ENCODE measurements at regions not wholly inside any gene's neighbourhood (a gene's known extent, or its start where the extent isn't known, plus 50 kb on each side); places are given as distances from the start of the nearest gene placed in this dataset.

DNA sequence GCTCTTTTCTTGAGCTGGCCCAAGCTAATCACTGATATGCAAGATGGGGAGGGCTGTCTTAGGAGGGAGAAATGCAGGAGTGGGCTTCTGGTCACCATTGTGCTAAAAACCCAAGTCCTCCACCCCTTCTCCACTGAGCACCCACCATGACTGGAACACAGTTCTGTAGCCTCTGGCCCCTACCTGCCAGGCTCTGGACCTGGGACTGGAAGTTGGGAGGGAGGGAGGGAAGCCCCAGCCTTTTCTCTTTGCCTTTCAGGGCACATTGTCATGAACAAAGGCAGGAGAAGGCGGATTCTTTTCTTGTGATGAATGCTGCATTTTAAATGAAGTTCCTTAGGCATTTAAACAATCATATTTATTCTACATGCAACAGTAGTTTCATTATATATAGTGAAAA lies 559.1 kb upstream of the TRPC7 start:
- DNase-seq (ENCODE audit: low read depth, low spot score), result no peak
- in situ Hi-C loops (cut with HindIII; ENCODE audit: low pct_unique_long_range_greater_than_20kb, low sequenced_read_pairs), result no loop called here

DNA sequence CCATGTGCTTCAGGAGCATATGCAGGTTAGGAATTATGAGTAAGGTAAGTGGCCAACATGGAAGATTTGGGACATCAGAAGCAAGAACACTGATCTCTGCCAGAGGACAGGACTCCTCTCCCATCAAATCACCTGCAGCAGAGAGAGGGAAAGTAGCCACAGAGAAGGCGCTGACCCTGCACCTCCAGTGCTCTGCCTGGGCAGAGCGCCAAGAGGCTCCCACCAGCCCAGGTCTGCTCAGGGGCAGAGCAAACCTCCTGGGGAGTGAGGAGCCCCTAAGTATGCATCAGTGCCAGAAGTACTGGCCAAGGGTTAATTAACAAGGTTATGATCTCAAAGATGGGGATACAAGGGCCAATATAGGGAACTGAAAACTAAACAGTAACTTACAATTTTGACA lies 545.3 kb upstream of the TRPC7 start:
- DNase-seq (ENCODE audit: low read depth, low spot score), result no peak
- in situ Hi-C loops (cut with HindIII; ENCODE audit: low pct_unique_long_range_greater_than_20kb, low sequenced_read_pairs), result no loop called here

DNA sequence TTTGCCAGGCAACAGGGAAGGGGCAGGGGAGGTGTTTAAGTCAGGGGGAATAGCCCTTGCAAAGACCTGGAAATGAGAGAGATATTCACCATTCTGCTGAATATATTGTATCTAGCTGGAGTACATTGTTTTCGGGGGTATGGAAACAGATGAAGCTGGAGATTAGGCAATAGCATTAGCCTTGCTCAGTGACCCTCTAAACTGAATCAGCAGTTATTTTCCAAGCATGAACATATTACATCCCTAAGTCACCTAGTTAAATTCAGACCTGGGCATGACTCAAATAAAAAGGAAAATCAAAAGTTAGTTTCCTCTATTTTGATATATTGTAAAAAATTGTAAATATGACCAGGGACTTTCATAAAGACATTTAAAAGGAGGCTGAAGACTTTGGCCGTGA lies 544.6 kb upstream of the TRPC7 start:
- in situ Hi-C loops (cut with HindIII; ENCODE audit: low pct_unique_long_range_greater_than_20kb, low sequenced_read_pairs), result no loop called here
- DNase-seq (ENCODE audit: low read depth, low spot score), result no peak

DNA sequence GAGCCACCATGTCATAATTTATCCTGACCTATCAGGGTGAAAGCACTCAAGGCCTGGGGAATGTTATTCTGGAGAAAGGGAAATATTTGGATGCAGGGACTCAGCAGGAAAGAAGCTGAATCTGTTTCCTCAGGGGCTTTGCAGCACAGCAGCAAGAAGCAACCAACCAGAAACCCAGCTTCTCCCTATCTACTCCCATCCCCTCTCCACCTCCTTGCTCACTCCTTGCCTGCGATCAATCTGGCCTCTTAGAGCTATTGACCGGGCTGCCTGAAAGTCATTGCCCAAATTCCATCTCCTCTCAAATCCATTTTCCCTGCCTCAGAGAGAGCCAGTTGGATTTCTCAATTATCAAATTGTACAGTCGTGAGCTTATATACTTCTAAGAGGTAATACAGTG lies 542.0 kb upstream of the TRPC7 start:
- in situ Hi-C loops (cut with HindIII; ENCODE audit: low pct_unique_long_range_greater_than_20kb, low sequenced_read_pairs), result no loop called here
- DNase-seq (ENCODE audit: low read depth, low spot score), result no peak

DNA sequence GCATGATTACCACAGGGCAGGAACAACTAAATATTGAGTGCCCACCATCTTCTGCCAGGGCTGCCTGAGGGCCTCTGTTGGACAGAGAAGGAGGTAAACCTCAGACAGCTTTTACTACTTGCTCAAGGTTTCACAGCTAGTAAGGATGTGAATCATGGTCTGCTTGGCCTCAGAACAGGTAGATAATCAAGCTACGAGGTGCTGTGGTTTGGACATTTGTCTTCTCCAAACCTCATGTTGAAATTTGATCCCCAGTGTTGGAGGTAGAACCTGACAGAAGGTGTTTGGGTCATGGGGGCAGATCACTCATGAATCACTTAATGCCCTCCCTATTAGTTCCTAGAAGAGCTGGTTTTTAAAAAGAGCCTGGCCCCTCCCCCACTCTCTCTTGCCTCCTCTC lies 541.2 kb upstream of the TRPC7 start:
- no peak for DNase-seq (ENCODE audit: low read depth, low spot score)
- in situ Hi-C loops (cut with HindIII; ENCODE audit: low pct_unique_long_range_greater_than_20kb, low sequenced_read_pairs), result no loop called here

DNA sequence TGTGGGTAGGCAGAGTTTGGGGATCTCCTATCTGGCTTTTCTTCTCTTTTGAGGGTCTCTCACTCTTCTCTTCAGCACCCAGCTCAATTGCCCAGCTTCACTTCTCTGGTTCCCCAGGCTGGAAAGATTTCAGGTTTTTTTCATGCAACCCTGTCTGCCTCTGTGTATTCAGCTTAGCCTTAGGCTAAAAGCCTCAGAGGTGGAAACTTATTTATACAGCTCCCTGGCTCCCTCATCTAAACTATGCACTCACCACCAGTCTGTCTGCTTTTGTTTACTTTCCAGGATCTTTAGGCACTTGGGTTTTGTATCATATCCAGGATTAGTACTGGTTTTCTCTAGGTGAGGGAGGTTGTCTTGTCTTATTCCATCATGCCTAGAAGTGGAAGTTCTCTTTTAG lies 540.2 kb upstream of the TRPC7 start:
- in situ Hi-C loops (cut with HindIII; ENCODE audit: low pct_unique_long_range_greater_than_20kb, low sequenced_read_pairs), result no loop called here
- no peak for DNase-seq (ENCODE audit: low read depth, low spot score)

DNA sequence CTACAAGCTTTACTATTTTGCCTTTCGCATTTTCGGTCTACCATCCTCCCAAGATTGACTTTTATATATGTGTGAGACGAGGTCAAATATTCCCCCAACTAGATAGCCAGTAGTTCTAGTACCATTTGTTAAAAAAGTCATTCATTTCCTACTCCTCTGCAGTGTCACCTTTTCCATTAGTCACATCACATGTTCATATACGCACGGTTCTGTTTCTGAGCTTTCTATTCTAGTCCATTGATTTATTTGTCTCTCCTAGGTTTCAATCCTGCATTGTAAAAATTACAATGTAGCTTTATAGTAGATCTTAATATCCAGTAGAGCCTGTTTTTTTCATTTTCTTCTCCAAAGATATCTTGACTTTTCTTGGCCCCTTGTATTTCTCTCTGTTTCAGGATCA lies 528.7 kb upstream of the TRPC7 start:
- in situ Hi-C loops (cut with HindIII; ENCODE audit: low pct_unique_long_range_greater_than_20kb, low sequenced_read_pairs), result no loop called here
- no peak for DNase-seq (ENCODE audit: low read depth, low spot score)

DNA sequence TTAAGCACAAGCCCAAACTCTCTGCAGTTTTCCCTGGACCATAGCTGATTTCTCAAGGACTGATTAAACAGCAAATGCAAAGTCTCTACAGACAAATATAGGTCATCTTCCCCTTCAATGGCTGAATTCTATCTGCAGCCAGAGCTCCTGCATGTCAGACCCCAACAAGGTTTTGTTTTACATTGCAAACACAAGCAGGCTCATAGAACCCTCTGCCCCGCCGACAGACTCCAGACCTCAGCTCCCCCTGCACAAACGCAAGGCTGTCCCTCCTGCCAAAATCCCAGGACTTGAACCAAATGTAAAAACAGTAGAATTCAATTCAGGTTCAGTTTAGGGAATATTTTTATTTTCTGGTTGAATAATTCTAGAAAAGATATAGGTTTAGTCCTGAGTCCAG lies 526.7 kb upstream of the TRPC7 start:
- no peak for DNase-seq (ENCODE audit: low read depth, low spot score)

DNA sequence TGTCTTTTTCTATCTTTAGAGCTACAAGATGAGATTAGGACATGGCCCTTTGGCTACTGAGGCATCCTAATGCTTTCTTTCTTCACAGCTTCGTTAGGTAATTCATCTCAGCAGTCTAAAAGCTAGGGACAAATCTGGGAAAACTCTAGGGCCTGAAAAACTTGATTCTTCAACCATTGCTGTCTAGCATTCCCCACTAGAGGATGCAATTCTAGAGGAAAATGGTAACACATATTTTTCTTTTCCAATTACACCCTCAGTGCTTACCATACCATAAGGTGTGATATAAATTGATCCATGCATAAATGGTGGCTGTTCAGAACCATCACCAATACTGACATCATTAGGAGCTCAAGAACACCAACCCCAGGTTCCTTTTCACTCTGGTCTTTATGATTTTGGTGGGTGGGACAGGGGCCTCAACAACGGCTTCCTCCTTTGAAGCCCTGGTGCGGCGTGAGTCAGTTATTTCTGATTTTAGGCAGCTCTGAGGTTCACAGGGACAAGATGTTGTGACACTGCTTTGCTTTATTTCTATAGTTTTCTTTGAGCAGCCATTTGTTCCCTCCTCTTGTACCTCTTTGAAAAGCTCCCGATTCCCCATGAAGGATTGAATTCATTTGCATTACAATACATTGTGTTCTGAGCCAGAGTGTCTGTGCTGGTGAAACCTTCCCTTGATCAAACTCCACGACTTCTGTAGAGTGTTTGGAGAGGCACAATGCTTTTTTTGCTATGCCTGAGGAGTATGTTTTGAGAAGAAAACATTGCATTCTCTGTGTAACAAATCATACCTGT lies 526.0 kb upstream of the TRPC7 start:
- in situ Hi-C loops (cut with HindIII; ENCODE audit: low pct_unique_long_range_greater_than_20kb, low sequenced_read_pairs), result no loop called here

More for the DNA sequence above, 526.7 kb upstream of the TRPC7 start:
- in situ Hi-C loops (cut with HindIII; ENCODE audit: low pct_unique_long_range_greater_than_20kb, low sequenced_read_pairs), result no loop called here

DNA sequence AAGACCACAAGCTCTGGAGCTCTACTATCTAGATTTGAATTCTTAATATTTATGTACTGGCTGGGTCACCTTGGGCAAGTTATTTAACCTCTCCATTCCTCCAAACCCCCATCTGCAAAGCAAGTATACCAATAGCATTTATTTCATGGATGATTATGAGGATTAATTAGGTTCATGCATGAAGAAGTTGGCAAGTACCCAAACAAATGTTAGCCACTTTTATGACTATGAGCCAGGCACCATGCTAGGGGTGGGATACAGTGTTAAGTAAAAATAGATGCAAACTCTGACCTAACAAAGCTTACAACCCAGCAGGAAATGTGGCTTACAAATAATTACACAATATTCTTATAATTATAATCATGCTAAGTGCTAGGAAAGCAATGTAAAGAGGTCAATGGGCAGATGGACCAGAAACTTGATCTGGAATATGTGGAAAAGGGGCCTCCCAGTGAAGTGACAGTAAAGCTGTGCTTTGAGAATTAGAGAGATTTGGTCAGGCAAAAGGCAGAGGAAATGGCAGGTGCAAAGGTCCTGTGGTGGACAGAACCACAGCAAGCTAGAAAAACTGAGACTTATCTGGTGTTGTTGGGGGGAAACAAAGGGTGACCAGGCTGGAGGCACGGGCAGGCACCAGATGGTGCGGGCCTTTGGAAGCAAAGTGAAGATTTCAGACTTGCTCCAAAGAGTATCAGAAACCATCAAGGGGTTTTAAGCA lies 525.2 kb upstream of the TRPC7 start:
- in situ Hi-C loops (cut with HindIII; ENCODE audit: low pct_unique_long_range_greater_than_20kb, low sequenced_read_pairs), result no loop called here
- no peak for DNase-seq (ENCODE audit: low read depth, low spot score)

More for the DNA sequence above, 526.0 kb upstream of the TRPC7 start:
- DNase-seq (ENCODE audit: low read depth, low spot score), result no peak

DNA sequence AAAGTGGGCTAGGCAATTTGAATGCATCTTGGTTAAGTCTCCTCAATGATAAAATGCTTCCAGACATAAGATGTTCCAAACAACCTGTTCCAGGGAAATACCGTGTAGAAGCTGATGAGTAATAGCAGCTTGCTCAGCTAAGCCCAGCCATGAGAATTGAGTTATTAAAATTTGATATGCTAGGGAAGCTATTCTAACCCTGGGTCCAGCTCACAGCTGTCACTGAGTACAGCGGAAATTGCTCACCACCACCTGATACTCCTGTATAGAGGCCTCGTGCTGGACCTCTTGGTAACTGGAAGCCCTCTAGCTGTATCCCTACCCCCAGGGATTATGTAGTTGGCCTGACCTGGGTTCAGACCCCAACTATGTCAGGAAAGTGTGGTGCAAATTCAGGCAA lies 521.3 kb upstream of the TRPC7 start:
- in situ Hi-C loops (cut with HindIII; ENCODE audit: low pct_unique_long_range_greater_than_20kb, low sequenced_read_pairs), result no loop called here
- DNase-seq (ENCODE audit: low read depth, low spot score), result no peak

DNA sequence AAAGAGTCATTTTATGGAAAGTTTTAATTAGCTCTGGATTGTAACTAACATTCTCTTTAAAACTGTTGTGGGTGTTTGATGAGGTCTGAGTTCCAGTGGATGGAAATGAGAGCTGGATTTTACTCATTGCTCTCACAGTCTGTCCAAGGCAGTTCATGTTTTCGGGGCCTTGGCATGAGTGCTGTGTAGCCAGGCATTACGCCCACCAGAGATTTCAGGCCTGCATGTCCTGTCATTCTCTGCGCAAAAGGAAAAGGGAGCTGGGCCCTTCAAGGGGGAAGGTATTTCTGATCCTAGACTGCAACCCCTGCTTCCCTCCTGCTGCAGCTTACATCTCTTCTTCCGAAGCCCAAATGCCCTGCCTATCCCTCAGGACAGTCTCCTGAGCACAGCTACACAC lies 499.6 kb upstream of the TRPC7 start:
- in situ Hi-C loops (cut with HindIII; ENCODE audit: low pct_unique_long_range_greater_than_20kb, low sequenced_read_pairs), result no loop called here
- no peak for DNase-seq (ENCODE audit: low read depth, low spot score)

DNA sequence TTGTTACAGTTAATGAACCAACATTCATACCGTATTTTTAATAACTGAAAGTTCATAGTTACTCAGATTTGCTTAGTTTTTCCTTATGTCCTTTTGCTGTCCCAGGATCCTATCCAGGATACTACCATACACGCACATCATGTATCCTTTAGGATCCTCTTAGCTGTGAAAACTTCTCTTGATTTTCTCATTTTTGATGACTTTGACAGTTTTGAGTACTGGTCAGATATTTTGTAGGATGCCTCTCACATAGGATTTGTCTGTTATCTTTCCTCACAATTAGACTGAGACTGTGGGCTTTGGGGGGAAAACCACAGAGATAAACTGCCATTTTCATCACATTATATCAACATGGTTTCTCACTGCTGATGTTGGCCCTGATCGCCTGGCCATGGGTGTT lies 491.3 kb upstream of the TRPC7 start:
- in situ Hi-C loops (cut with HindIII; ENCODE audit: low pct_unique_long_range_greater_than_20kb, low sequenced_read_pairs), result no loop called here
- DNase-seq (ENCODE audit: low read depth, low spot score), result no peak

DNA sequence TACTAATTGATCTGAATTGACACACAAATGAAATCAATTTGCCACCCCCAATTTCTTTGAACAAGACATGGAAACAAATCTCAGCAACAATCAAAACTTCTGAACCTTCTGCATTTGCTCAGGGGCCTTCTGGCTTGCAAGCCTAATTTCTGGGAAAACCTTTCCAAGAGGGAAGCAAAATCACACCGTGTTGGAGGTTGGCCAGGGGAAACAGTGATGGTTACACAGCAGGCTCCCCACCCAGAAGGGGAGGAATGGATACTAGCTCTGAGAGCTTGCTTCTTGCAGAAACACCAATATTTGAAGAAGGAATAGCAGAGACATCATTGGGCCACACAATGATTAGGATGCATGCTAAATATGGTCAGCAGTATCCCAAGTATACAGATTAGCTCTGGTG lies 488.6 kb upstream of the TRPC7 start:
- in situ Hi-C loops (cut with HindIII; ENCODE audit: low pct_unique_long_range_greater_than_20kb, low sequenced_read_pairs), result no loop called here
- DNase-seq (ENCODE audit: low read depth, low spot score), result no peak

DNA sequence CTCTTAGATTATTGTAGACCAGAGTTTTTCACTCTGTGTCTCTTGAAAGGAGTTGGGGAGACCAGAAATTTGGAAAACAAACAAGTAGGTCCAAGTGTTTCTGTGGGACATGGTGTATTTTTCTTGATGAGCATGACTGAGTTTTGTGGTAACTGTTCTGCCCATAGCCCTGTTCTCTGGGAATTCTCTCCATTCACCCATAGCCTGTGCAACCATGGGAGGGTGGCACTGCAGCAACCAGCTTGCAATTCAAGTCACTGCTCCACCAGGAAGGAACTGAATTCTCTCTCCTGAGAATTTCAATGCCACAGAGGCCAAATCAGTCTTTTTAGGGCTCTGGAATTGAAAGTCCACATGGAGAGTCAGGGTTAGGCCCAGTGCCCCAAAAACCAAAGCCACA lies 475.3 kb upstream of the TRPC7 start:
- in situ Hi-C loops (cut with HindIII; ENCODE audit: low pct_unique_long_range_greater_than_20kb, low sequenced_read_pairs), result no loop called here
- no peak for DNase-seq (ENCODE audit: low read depth, low spot score)

DNA sequence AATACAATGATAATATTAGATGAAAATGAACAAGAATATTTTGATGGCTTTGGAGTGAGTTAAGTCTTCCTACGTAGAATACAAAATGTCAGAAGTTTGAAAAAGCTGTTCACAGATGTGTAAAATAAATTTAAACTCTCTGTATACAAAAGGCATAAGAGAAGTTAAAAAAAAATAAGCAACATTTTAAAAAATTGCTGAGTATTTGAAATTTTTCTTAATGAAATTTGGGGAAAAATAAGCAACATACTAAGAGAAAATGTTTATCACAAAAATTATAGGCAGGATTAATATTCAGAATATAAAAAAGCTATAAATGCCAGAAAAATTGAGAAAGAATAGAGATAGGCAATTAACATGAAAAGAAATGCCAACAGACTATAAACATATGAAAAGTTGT lies 470.7 kb upstream of the TRPC7 start:
- in situ Hi-C loops (cut with HindIII; ENCODE audit: low pct_unique_long_range_greater_than_20kb, low sequenced_read_pairs), result no loop called here

DNA sequence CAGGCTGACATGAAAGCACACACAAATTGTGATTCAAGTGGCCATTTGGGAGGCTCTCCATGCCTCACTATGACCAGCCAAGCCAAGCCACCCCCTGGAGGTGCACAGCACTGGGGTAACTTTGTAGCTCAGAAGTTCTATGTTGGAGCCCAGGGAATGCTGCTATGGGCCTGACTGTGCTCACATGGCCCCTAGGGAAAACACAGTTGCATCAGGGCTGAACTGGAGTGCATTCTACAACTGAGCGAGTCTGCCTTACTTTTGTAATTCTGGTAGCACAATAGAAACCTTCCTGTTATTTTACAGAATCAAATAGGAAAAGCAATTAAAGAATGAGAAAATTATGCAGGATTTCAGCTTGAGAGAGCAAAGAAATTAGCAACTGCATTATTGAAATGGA lies 455.5 kb upstream of the TRPC7 start:
- no peak for DNase-seq (ENCODE audit: low read depth, low spot score)
- in situ Hi-C loops (cut with HindIII; ENCODE audit: low pct_unique_long_range_greater_than_20kb, low sequenced_read_pairs), result no loop called here

More for the DNA sequence above, 470.7 kb upstream of the TRPC7 start:
- DNase-seq (ENCODE audit: low read depth, low spot score), result no peak

DNA sequence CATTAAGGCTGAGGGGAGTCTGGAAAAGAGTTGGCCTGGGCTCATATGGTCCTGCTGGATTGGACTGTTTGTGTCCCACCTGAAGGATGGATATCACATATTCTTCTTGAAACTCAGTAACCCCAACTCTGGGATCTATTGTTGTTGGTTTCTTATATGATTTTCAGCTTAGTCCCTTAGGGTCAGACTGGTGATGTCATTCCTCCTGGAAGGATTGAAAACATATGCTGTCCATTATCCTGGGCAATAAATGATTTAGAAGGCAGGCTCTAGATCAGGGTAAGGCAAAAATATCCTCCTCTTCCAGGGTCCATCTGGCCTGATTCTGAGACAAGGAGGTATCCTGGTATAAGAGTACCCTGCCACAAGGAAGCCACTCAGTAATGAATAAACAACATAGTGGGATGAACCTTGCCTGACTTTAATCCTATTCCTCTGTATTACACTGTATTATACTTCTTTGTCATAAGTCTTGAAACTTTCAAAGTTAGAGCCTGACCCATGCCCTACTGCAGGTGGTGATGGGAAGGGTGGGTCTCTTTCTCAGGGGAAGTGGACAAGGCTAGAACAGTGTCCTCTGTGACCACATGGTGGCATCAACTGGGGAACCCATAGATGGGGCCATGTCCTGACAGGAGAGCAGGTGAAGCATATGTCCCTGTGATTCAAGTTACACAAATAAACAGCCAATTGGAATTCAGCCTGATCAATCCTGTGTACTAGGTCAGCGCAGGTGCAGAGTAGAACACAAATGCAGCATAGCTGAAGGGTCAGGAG lies 454.4 kb upstream of the TRPC7 start:
- DNase-seq (ENCODE audit: low read depth, low spot score), result no peak
- in situ Hi-C loops (cut with HindIII; ENCODE audit: low pct_unique_long_range_greater_than_20kb, low sequenced_read_pairs), result no loop called here

DNA sequence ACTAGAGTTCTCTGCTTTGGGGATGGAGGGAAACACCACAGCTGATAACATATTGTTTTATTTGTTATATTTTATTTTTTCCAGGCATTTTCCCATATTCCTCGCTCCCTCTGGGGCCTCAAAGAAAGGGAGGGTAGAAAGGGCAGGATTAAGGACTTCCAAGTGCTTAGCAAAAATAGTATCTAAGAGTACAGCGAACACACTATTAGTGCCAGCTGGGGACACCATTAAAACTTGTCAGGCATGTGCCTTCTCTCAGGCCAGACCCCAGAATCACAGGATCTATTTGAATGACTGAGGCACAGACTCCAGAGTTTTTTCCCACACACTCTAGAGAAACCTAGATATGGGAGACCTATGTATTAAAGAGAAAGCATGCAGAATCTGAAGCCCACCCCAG lies 451.0 kb upstream of the TRPC7 start:
- no peak for DNase-seq (ENCODE audit: low read depth, low spot score)
- in situ Hi-C loops (cut with HindIII; ENCODE audit: low pct_unique_long_range_greater_than_20kb, low sequenced_read_pairs), result no loop called here
